GM12872 (cell line): ENCODE measurements at regions not wholly inside any gene's neighbourhood (a gene's known extent, or its start where the extent isn't known, plus 50 kb on each side); places are given as distances from the start of the nearest gene placed in this dataset.

Source experiments
- CTCF ChIP-seq: IDR thresholded peaks from 3 replicates; pipeline ENCODE4 v1.5.1; 2011; ENCODE audit warnings: low read depth, mild to moderate bottlenecking, low read length, moderate library complexity; ENCODE audit not compliant: insufficient read depth

- TF ChIP-seq CTCF = no peak
These were observed 439.5 kb upstream of the CDH4 start for GRCh38 chr20:60812561-60812960.

DNA sequence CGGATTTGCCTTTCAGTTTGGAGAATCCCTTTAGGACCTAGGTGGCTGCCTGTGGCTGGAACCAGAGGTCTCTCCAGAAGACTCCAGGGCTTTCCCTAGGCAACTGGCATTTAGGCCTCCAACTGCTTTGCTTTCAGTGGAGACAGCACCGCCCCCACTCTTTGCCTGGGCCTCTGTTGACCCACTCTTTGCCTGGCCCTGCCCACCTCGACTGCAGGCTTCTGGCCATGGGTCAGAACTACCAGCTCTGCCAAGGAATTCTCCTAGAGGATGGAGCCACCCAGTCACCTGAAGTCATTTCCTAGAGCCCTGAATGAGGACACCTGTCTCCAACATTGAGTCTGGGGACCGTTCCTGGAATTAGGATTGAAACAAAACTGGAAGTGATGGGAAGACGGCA is 439.0 kb upstream of the CDH4 start:
- no peak for TF ChIP-seq CTCF

DNA sequence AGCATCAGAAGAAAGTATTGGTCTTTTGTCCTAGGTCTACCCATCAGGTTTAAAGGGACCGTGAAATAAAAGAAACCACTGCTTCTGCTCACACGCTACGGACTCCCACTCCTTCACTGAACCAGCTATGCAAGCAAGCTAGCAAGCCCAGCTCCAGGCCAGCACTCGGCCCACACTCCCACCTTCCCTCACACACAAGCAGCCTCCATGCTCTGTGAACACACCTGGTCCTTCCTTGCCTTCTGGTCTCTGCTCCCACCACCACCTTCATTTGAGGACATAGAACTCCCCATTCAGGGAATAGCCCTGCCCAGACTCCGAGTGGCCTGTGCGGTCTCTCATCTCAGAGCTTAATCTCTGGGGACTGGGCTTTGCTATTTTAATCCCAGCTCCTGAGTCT is 436.4 kb upstream of the CDH4 start:
- no peak for TF ChIP-seq CTCF

- TF ChIP-seq CTCF = no peak
These were observed 435.2 kb upstream of the CDH4 start for GRCh38 chr20:60816901-60817300.

DNA sequence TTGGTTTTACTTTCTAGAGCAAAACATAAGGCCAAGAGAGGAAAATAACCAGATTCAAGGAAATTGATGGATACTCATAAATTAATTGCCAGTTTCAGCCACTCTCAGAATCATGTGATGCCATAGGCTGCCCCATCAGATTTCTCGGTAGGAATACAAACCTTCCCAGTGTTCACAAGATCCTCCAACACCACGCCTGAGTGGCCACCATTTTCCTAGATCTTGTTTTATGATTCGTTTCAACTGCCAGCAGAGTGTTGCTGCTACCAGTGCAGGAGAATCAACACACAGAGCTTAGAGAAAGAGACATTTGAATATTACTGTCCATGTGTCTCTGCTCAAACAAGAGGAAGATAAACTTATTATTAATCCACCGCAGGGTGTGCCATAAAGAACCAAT is 434.2 kb upstream of the CDH4 start:
- TF ChIP-seq CTCF = no peak

DNA sequence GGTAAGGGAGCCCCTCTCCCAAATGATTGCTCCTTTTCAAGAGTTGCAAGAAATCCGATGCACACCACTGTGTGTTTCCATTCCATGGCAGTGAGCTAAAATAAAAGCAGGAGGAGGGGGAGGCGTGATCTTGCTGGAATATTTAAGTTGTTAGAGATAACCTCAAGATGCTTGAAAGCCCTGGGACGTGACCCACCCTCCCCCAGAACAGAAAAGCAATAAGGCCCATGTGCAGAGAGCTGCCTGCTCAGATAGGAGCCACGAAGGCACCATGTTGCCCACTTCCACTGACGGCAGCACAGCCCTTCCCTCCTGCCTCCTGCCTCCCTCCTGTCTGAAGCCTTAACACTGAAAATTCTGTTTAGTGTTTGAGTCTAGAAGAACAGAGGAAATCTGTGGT is 432.6 kb upstream of the CDH4 start:
- no peak for TF ChIP-seq CTCF

DNA sequence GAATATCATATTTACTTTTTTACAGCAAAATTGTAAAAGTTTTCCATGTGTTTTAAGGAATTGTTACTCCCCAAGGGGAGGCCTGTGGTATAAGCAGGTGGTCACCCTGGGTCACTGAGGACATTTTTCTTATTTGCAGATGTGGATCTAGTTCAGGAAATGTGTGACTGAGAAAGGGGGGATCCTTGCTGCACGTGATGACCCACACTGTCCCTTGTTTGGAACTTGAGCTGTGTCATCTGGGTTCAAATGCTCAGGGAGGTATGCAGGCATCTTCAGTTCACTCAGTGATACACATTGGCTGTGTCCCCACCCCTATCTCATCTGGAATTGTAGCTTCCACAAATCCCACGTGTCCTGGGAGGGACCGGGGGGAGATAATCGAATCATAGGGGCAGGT is 431.9 kb upstream of the CDH4 start:
- TF ChIP-seq CTCF = no peak

GRCh38 chr20:60820918-60821317 is 431.1 kb upstream of the CDH4 start:
- TF ChIP-seq CTCF = no peak
